Gastrocnemius medialis (tissue), 4 donors: ENCODE measurements at regions not wholly inside any gene's neighbourhood (a gene's known extent, or its start where the extent isn't known, plus 50 kb on each side); places are given as distances from the start of the nearest gene placed in this dataset.

Experiments used
- ATAC-seq, 2 donors: fragments of 150-250 bp; one replicate each; pipeline ENCODE4 v1.9.1; 2016
- DNase-seq, 2 donors: peaks; one replicate each; pipeline ENCODE4 v3.0.0-alpha.2; 2019
- H3K27ac ChIP-seq, 4 donors: fragments of 200-600 bp; sonication (generic); 1 replicate in 1 of 4; 2 replicates in 3 of 4; pipeline ENCODE4 v1.5.1; 2016 to 2018; ENCODE audit warnings: mild to moderate bottlenecking in 2 of 4, moderate library complexity in 1 of 4
- H3K27me3 ChIP-seq, 3 donors: fragments of 200-600 bp; sonication (generic) in 2 of 3; 1 replicate in 1 of 3; 2 replicates in 2 of 3; pipeline versions ENCODE4 v1.5.1 to v1.6.0; 2016 to 2019; ENCODE audit warnings: mild to moderate bottlenecking in 1 of 3, moderate library complexity in 1 of 3
- H3K36me3 ChIP-seq, 2 donors: fragments of 200-600 bp; sonication (generic) in 1 of 2; one replicate each; pipeline ENCODE4 v1.5.1; 2017 to 2018
- H3K4me1 ChIP-seq, 2 donors: fragments of 200-600 bp; sonication (generic) in 1 of 2; one replicate each; pipeline ENCODE4 v1.5.1; 2016 to 2017; ENCODE audit warnings: mild to moderate bottlenecking in 2 of 2
- H3K4me3 ChIP-seq, 4 donors: fragments of 200-600 bp; sonication (generic) in 3 of 4; 1 replicate in 1 of 4; 2 replicates in 3 of 4; pipeline ENCODE4 v1.5.1; 2016 to 2019; ENCODE audit warnings: mild to moderate bottlenecking in 2 of 4
- H3K9me3 ChIP-seq, 3 donors: fragments of 200-600 bp; sonication (generic) in 2 of 3; 1 replicate in 1 of 3; 2 replicates in 2 of 3; pipeline ENCODE4 v1.5.1; 2016 to 2019
- POLR2A ChIP-seq, 2 donors: fragments of 450-650 bp; IDR thresholded peaks; one replicate each; pipeline ENCODE4 v1.6.1; 2017; ENCODE audit warnings: antibody characterized with exemption in 2 of 2, mild to moderate bottlenecking in 2 of 2, moderate library complexity in 2 of 2
- in situ Hi-C, 4 donors: fragments of 200-750 bp; cut with MboI; loops; one replicate each; pipeline versions ENCODE4 v1.15.0 to v1.8.0; 2017; ENCODE audit warnings: low sequenced_read_pairs in 4 of 4
- intact Hi-C: fragments of 100-400 bp; cut with DNase I; formaldehyde crosslinking; loops from one replicate; pipeline ENCODE4 v1.15.1; 2023; ENCODE audit warnings: low total_unique reads
- TF ChIP-seq, protein P1 (sequence below), 5 experiments: fragments of 450-650 bp in 3 of 5; fragments of 200-600 bp in 2 of 5; sonication (generic) in 2 of 5; IDR thresholded peaks in 4 of 5; conservative IDR thresholded peaks in 1 of 5; 1 replicate in 4 of 5; 2 replicates in 1 of 5; pipeline ENCODE4 v1.5.1; 2016 to 2019; ENCODE audit warnings: antibody characterized with exemption in 5 of 5, mild to moderate bottlenecking in 3 of 5, moderate library complexity in 3 of 5

DNA sequence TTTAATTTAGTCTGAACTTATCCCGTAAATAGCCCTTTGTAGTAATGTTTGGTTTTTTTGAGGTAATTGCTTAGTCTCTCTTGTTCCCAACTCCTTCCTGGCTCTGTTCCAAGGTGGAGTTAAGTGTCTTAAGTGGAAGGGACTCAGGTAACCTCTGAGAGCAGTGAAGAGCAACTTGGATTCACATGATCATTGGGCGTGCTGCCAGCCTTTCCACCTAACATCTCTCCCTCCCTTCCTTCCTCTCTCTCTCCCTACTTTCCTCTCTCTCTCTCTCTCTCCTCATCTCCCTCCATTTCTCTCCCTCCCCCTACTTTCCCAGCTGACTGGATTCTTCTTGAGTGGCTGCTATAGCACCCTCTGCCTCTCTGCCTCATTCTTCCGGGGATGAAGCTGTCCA lies 232.9 kb upstream of the SASH1 start:
- in situ Hi-C loops: no loop called here
- TF ChIP-seq, protein P1, sequence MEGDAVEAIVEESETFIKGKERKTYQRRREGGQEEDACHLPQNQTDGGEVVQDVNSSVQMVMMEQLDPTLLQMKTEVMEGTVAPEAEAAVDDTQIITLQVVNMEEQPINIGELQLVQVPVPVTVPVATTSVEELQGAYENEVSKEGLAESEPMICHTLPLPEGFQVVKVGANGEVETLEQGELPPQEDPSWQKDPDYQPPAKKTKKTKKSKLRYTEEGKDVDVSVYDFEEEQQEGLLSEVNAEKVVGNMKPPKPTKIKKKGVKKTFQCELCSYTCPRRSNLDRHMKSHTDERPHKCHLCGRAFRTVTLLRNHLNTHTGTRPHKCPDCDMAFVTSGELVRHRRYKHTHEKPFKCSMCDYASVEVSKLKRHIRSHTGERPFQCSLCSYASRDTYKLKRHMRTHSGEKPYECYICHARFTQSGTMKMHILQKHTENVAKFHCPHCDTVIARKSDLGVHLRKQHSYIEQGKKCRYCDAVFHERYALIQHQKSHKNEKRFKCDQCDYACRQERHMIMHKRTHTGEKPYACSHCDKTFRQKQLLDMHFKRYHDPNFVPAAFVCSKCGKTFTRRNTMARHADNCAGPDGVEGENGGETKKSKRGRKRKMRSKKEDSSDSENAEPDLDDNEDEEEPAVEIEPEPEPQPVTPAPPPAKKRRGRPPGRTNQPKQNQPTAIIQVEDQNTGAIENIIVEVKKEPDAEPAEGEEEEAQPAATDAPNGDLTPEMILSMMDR (IDR thresholded peaks at IDR 0.05 in 4 of 5, conservative IDR thresholded peaks at IDR 0.05 in 1 of 5): no peak
- no peak for TF ChIP-seq POLR2A (IDR thresholded peaks at IDR 0.05)

DNA sequence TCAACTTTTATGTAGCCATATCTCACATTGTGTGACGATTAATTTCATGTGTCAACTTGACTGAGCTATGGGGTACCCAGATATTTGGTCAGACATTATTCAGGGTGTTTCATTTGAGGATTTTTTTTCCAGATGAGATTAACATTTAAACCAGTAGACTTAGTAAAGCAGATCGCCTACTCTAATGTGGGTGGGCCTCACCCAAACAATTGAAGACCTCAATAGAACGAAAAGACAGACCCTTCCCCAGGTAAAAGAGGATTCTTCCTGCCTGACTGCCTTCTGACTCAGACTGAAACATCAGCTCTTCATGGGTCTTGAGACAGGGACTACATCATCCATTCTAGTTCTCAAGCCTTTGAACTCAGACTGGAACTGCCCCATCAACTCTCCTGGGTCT lies 231.7 kb upstream of the SASH1 start:
- no peaks in the 10 kb centered on the region for H3K27me3 ChIP-seq
- no peak overlapping the region for H3K27ac ChIP-seq
- no peak overlapping the region for H3K4me3 ChIP-seq
- H3K36me3 ChIP-seq: no peaks in the 10 kb centered on the region
- no peaks in the 10 kb centered on the region for H3K4me1 ChIP-seq
- H3K9me3 ChIP-seq: no peaks in the 10 kb centered on the region
- in situ Hi-C loops (no loop called here), intact Hi-C loops (no loop called here)
- TF ChIP-seq POLR2A (IDR thresholded peaks at IDR 0.05): no peak
- TF ChIP-seq, protein P1 (IDR thresholded peaks at IDR 0.05 in 4 of 5, conservative IDR thresholded peaks at IDR 0.05 in 1 of 5): no peak
- DNase-seq: no peak
- no peak for ATAC-seq

More for the DNA sequence above, 232.9 kb upstream of the SASH1 start:
- Histone ChIP-seq H3K4me3 (no peak overlapping the region), H3K9me3 (no peaks in the 10 kb centered on the region), H3K27me3 (no peaks in the 10 kb centered on the region), H3K27ac (no peak overlapping the region), H3K4me1 (no peaks in the 10 kb centered on the region), H3K36me3 (no peaks in the 10 kb centered on the region)
- intact Hi-C loops: no loop called here
- DNase-seq (no peak), ATAC-seq (no peak)

DNA sequence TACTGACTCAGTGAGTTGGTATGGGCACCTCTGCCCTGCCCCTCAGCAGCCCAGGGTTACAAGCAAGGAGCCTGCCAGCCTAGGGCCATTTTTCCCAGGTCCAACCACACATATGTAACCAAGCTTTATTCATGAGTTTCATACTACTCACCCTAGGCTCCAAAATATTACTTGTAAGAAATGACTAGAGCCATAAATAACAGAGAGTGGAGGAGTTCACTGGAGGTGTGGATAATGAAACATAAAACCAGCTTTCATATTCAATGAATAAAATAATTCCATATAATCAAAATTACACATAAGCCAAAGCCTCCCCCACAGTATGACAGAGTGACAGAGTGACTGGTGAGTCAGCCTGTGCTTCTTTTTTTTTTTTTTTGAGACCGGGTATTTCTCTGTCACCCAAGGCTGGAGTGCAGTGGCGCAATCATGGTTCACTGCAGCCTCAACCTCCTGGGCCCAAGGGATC lies 229.8 kb upstream of the SASH1 start:
- Histone ChIP-seq H3K36me3 (no peaks in the 10 kb centered on the region), H3K4me1 (no peaks in the 10 kb centered on the region), H3K4me3 (no peak overlapping the region), H3K9me3 (no peaks in the 10 kb centered on the region), H3K27me3 (no peaks in the 10 kb centered on the region), H3K27ac (no peak overlapping the region)
- DNase-seq: no peak
- in situ Hi-C loops (no loop called here), intact Hi-C loops (no loop called here)
- TF ChIP-seq, protein P1 (IDR thresholded peaks at IDR 0.05 in 4 of 5, conservative IDR thresholded peaks at IDR 0.05 in 1 of 5): no peak
- no peak for TF ChIP-seq POLR2A (IDR thresholded peaks at IDR 0.05)
- ATAC-seq: no peak

DNA sequence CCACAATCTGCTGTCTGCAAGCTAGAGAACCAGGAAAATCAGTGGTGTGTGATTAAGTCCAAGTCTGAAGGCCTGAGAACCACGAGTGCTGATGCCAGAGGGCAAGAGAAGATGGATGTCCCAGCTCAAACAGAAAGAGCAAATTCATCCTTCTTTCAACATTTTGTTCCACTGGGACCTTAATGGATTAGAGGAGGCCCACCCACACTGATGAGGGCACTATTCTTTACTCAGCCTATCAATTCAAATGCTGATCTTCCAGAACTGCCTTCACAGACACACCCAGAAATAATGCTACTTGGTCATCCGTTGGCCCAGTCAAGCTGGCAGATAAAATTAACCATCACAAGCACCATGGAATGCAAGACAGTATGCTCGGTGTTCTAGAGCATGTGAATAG lies 226.6 kb upstream of the SASH1 start:
- ATAC-seq (no peak), DNase-seq (no peak)
- intact Hi-C loops (no loop called here), in situ Hi-C loops (no loop called here)
- no peak overlapping the region for H3K27ac ChIP-seq
- TF ChIP-seq POLR2A (IDR thresholded peaks at IDR 0.05): no peak
- TF ChIP-seq, protein P1 (IDR thresholded peaks at IDR 0.05 in 4 of 5, conservative IDR thresholded peaks at IDR 0.05 in 1 of 5): no peak
- H3K4me3 ChIP-seq: no peak overlapping the region
- H3K4me1 ChIP-seq: no peaks in the 10 kb centered on the region
- H3K36me3 ChIP-seq: no peaks in the 10 kb centered on the region
- no peaks in the 10 kb centered on the region for H3K9me3 ChIP-seq
- H3K27me3 ChIP-seq: no peaks in the 10 kb centered on the region

DNA sequence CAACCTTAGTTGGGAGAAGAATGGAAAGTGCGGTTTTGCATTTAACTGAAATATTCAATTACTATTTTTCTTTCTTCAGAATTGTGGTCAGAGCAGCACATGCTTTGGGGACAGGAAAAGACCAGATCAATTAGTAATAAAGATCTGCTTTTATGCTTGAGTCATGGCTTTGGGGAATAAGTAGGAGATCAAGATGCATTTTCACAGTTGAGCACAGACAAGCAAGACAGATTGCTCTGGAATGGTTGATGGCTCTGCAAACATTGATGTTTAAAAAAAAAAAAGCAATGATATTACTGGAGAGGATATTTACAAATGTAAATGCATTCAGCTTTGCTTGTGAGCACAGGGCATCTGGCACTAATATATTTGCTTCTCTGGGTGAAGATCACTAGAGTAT lies 224.4 kb upstream of the SASH1 start:
- Histone ChIP-seq H3K27me3 (no peaks in the 10 kb centered on the region), H3K36me3 (no peaks in the 10 kb centered on the region), H3K4me1 (no peaks in the 10 kb centered on the region), H3K27ac (no peak overlapping the region), H3K4me3 (no peak overlapping the region), H3K9me3 (no peaks in the 10 kb centered on the region)
- no peak for ATAC-seq
- in situ Hi-C loops (no loop called here), intact Hi-C loops (no loop called here)
- no peak for DNase-seq
- TF ChIP-seq POLR2A (IDR thresholded peaks at IDR 0.05): no peak
- TF ChIP-seq, protein P1 (IDR thresholded peaks at IDR 0.05 in 4 of 5, conservative IDR thresholded peaks at IDR 0.05 in 1 of 5): no peak
